ENCODE measurements at regions not wholly inside any gene's neighbourhood (a gene's known extent, or its start where the extent isn't known, plus 50 kb on each side); places are given as distances from the start of the nearest gene placed in this dataset.

GRCh38 chr2:43155851-43156411, 70.5 kb downstream of the ZFP36L2 start:
- H3K4me2 ChIP-seq (ENCODE audit: low read depth, low read length, poor library complexity, severe bottlenecking), result no peak overlapping the region
- DNase-seq, result no peak
- H3K36me3 ChIP-seq (ENCODE audit: insufficient read depth, low read length), result no peaks in the 10 kb centered on the region
- H3K4me3 ChIP-seq (ENCODE audit: low read length), result no peak overlapping the region
- no peak overlapping the region for H3K27ac ChIP-seq (ENCODE audit: low read length)
- no peaks in the 10 kb centered on the region for H3K9me2 ChIP-seq (replicated peaks; ENCODE audit: insufficient read depth, low read length)
- H4K20me1 ChIP-seq (ENCODE audit: insufficient read depth, low read depth, low read length), result no peaks in the 10 kb centered on the region
- no peaks in the 10 kb centered on the region for H3K9me3 ChIP-seq (ENCODE audit: low read length)
- H3K79me2 ChIP-seq (ENCODE audit: low read length), result no peaks in the 10 kb centered on the region
- H3K9ac ChIP-seq (ENCODE audit: low read length), result no peak overlapping the region
- no peaks in the 10 kb centered on the region for H3K4me1 ChIP-seq (ENCODE audit: low read length)
- H2AFZ ChIP-seq (ENCODE audit: low read length), result no peak overlapping the region
- H3K27me3 ChIP-seq (ENCODE audit: low read length), result no peaks in the 10 kb centered on the region

- Histone ChIP-seq H2AFZ (ENCODE audit: low read length) (no peak overlapping the region), H3K9me2 (replicated peaks; ENCODE audit: insufficient read depth, low read length) (no peaks in the 10 kb centered on the region), H3K9me3 (ENCODE audit: low read length) (no peaks in the 10 kb centered on the region), H3K9ac (ENCODE audit: low read length) (no peak overlapping the region), H3K36me3 (ENCODE audit: insufficient read depth, low read length) (no peaks in the 10 kb centered on the region), H4K20me1 (ENCODE audit: insufficient read depth, low read depth, low read length) (no peaks in the 10 kb centered on the region), H3K27me3 (ENCODE audit: low read length) (no peaks in the 10 kb centered on the region), H3K27ac (ENCODE audit: low read length) (no peak overlapping the region), H3K4me2 (ENCODE audit: low read depth, low read length, poor library complexity, severe bottlenecking) (no peak overlapping the region), H3K79me2 (ENCODE audit: low read length) (no peaks in the 10 kb centered on the region), H3K4me1 (ENCODE audit: low read length) (no peaks in the 10 kb centered on the region), H3K4me3 (ENCODE audit: low read length) (no peak overlapping the region)
- no peak for DNase-seq
Measured at GRCh38 chr2:43154685-43155084, 71.7 kb downstream of the ZFP36L2 start.

GRCh38 chr2:43152741-43153647, 73.4 kb downstream of the ZFP36L2 start:
- no peaks in the 10 kb centered on the region for H3K36me3 ChIP-seq (ENCODE audit: insufficient read depth, low read length)
- no peaks in the 10 kb centered on the region for H3K79me2 ChIP-seq (ENCODE audit: low read length)
- H3K4me3 ChIP-seq (ENCODE audit: low read length), result no peak overlapping the region
- no peaks in the 10 kb centered on the region for H3K27me3 ChIP-seq (ENCODE audit: low read length)
- H3K9me3 ChIP-seq (ENCODE audit: low read length), result no peaks in the 10 kb centered on the region
- H2AFZ ChIP-seq (ENCODE audit: low read length), result no peak overlapping the region
- no peak overlapping the region for H3K9ac ChIP-seq (ENCODE audit: low read length)
- DNase-seq, result no peak
- H3K27ac ChIP-seq (ENCODE audit: low read length), result no peak overlapping the region
- no peaks in the 10 kb centered on the region for H3K4me1 ChIP-seq (ENCODE audit: low read length)
- H4K20me1 ChIP-seq (ENCODE audit: insufficient read depth, low read depth, low read length), result no peaks in the 10 kb centered on the region
- no peaks in the 10 kb centered on the region for H3K9me2 ChIP-seq (replicated peaks; ENCODE audit: insufficient read depth, low read length)
- H3K4me2 ChIP-seq (ENCODE audit: low read depth, low read length, poor library complexity, severe bottlenecking), result no peak overlapping the region

- no peak overlapping the region for H3K9ac ChIP-seq (ENCODE audit: low read length)
- no peaks in the 10 kb centered on the region for H3K9me3 ChIP-seq (ENCODE audit: low read length)
- H4K20me1 ChIP-seq (ENCODE audit: insufficient read depth, low read depth, low read length), result no peaks in the 10 kb centered on the region
- no peak overlapping the region for H3K4me3 ChIP-seq (ENCODE audit: low read length)
- DNase-seq, result no peak
- H2AFZ ChIP-seq (ENCODE audit: low read length), result no peak overlapping the region
- no peaks in the 10 kb centered on the region for H3K9me2 ChIP-seq (replicated peaks; ENCODE audit: insufficient read depth, low read length)
- H3K36me3 ChIP-seq (ENCODE audit: insufficient read depth, low read length), result no peaks in the 10 kb centered on the region
- H3K4me2 ChIP-seq (ENCODE audit: low read depth, low read length, poor library complexity, severe bottlenecking), result no peak overlapping the region
- no peaks in the 10 kb centered on the region for H3K27me3 ChIP-seq (ENCODE audit: low read length)
- no peaks in the 10 kb centered on the region for H3K4me1 ChIP-seq (ENCODE audit: low read length)
- H3K27ac ChIP-seq (ENCODE audit: low read length), result no peak overlapping the region
- no peaks in the 10 kb centered on the region for H3K79me2 ChIP-seq (ENCODE audit: low read length)
Measured at GRCh38 chr2:43152186-43152585, 74.2 kb downstream of the ZFP36L2 start.

- Histone ChIP-seq H4K20me1 (ENCODE audit: insufficient read depth, low read depth, low read length) (no peaks in the 10 kb centered on the region), H2AFZ (ENCODE audit: low read length) (no peak overlapping the region)
Measured at GRCh38 chr2:43149482-43150107, 76.8 kb downstream of the ZFP36L2 start.

GRCh38 chr2:43146083-43146482, 80.3 kb downstream of the ZFP36L2 start:
- H3K4me2 ChIP-seq (ENCODE audit: low read depth, low read length, poor library complexity, severe bottlenecking), result no peak overlapping the region
- no peak for DNase-seq
- no peaks in the 10 kb centered on the region for H3K79me2 ChIP-seq (ENCODE audit: low read length)
- H3K27ac ChIP-seq (ENCODE audit: low read length), result no peak overlapping the region
- H4K20me1 ChIP-seq (ENCODE audit: insufficient read depth, low read depth, low read length), result no peaks in the 10 kb centered on the region
- H3K9me2 ChIP-seq (replicated peaks; ENCODE audit: insufficient read depth, low read length), result no peaks in the 10 kb centered on the region
- no peak overlapping the region for H3K9ac ChIP-seq (ENCODE audit: low read length)
- H3K4me1 ChIP-seq (ENCODE audit: low read length), result no peaks in the 10 kb centered on the region
- no peak overlapping the region for H3K4me3 ChIP-seq (ENCODE audit: low read length)
- H3K36me3 ChIP-seq (ENCODE audit: insufficient read depth, low read length), result no peaks in the 10 kb centered on the region
- no peaks in the 10 kb centered on the region for H3K27me3 ChIP-seq (ENCODE audit: low read length)
- no peaks in the 10 kb centered on the region for H3K9me3 ChIP-seq (ENCODE audit: low read length)
- H2AFZ ChIP-seq (ENCODE audit: low read length), result no peak overlapping the region

More at GRCh38 chr2:43149482-43150107, 76.8 kb downstream of the ZFP36L2 start:
- no peaks in the 10 kb centered on the region for H3K9me2 ChIP-seq (replicated peaks; ENCODE audit: insufficient read depth, low read length)
- no peak overlapping the region for H3K9ac ChIP-seq (ENCODE audit: low read length)
- no peak overlapping the region for H3K4me2 ChIP-seq (ENCODE audit: low read depth, low read length, poor library complexity, severe bottlenecking)
- no peaks in the 10 kb centered on the region for H3K9me3 ChIP-seq (ENCODE audit: low read length)
- DNase-seq, result no peak
- H3K36me3 ChIP-seq (ENCODE audit: insufficient read depth, low read length), result no peaks in the 10 kb centered on the region
- no peaks in the 10 kb centered on the region for H3K4me1 ChIP-seq (ENCODE audit: low read length)
- no peak overlapping the region for H3K4me3 ChIP-seq (ENCODE audit: low read length)
- H3K27ac ChIP-seq (ENCODE audit: low read length), result no peak overlapping the region
- H3K79me2 ChIP-seq (ENCODE audit: low read length), result no peaks in the 10 kb centered on the region
- H3K27me3 ChIP-seq (ENCODE audit: low read length), result no peaks in the 10 kb centered on the region

- Histone ChIP-seq H4K20me1 (ENCODE audit: insufficient read depth, low read depth, low read length) (no peaks in the 10 kb centered on the region), H3K9me2 (replicated peaks; ENCODE audit: insufficient read depth, low read length) (no peaks in the 10 kb centered on the region), H3K4me2 (ENCODE audit: low read depth, low read length, poor library complexity, severe bottlenecking) (no peak overlapping the region), H3K4me1 (ENCODE audit: low read length) (no peaks in the 10 kb centered on the region), H3K4me3 (ENCODE audit: low read length) (no peak overlapping the region), H3K27me3 (ENCODE audit: low read length) (no peaks in the 10 kb centered on the region), H3K9ac (ENCODE audit: low read length) (no peak overlapping the region), H3K36me3 (ENCODE audit: insufficient read depth, low read length) (no peaks in the 10 kb centered on the region), H3K79me2 (ENCODE audit: low read length) (no peaks in the 10 kb centered on the region), H3K27ac (ENCODE audit: low read length) (no peak overlapping the region), H2AFZ (ENCODE audit: low read length) (no peak overlapping the region), H3K9me3 (ENCODE audit: low read length) (no peaks in the 10 kb centered on the region)
- DNase-seq, result no peak
Measured at GRCh38 chr2:43144263-43144662, 82.1 kb downstream of the ZFP36L2 start.

- Histone ChIP-seq H3K9me2 (replicated peaks; ENCODE audit: insufficient read depth, low read length) (no peaks in the 10 kb centered on the region), H3K27me3 (ENCODE audit: low read length) (no peaks in the 10 kb centered on the region), H4K20me1 (ENCODE audit: insufficient read depth, low read depth, low read length) (no peaks in the 10 kb centered on the region), H3K4me3 (ENCODE audit: low read length) (no peak overlapping the region), H3K27ac (ENCODE audit: low read length) (no peak overlapping the region), H3K4me1 (ENCODE audit: low read length) (no peaks in the 10 kb centered on the region), H3K4me2 (ENCODE audit: low read depth, low read length, poor library complexity, severe bottlenecking) (no peak overlapping the region), H3K36me3 (ENCODE audit: insufficient read depth, low read length) (no peaks in the 10 kb centered on the region), H3K79me2 (ENCODE audit: low read length) (no peaks in the 10 kb centered on the region), H3K9ac (ENCODE audit: low read length) (no peak overlapping the region), H2AFZ (ENCODE audit: low read length) (no peak overlapping the region), H3K9me3 (ENCODE audit: low read length) (no peaks in the 10 kb centered on the region)
- DNase-seq, result no peak
Measured at GRCh38 chr2:43143756-43144155, 82.7 kb downstream of the ZFP36L2 start.
